Activated CD4-positive, alpha-beta T cell treated with anti-CD3 and anti-CD28 coated beads, Interleukin-2, amount 10 ng/mL, durations not matched to agents 7 days and 5 days (primary cell): ENCODE measurements at regions not wholly inside any gene's neighbourhood (a gene's known extent, or its start where the extent isn't known, plus 50 kb on each side); places are given as distances from the start of the nearest gene placed in this dataset.

Source experiments
- CTCF ChIA-PET: fragments of 350-600 bp; sonication (Branson Sonifier 250); formaldehyde crosslinking; loops from one replicate; lab custom pipeline; 2021; ENCODE audit warnings: antibody characterized with exemption; lab: Charles Lee
- POLR2A ChIA-PET: fragments of 350-600 bp; sonication (Branson Sonifier 250); formaldehyde crosslinking; loops from one replicate; lab custom pipeline; 2021; ENCODE audit warnings: antibody characterized with exemption; lab: Charles Lee
- DNase-seq: peaks from one replicate; pipeline ENCODE4 v3.0.0-alpha.2; 2020
- H3K27ac Mint-ChIP-seq: one replicate; pipeline ENCODE4 v1.8.0; 2021; ENCODE audit warnings: mild to moderate bottlenecking, moderate library complexity, mixed read lengths
- H3K27me3 Mint-ChIP-seq: one replicate; pipeline ENCODE4 v1.8.0; 2021; ENCODE audit warnings: mixed read lengths
- H3K36me3 Mint-ChIP-seq: one replicate; pipeline ENCODE4 v1.8.0; 2021; ENCODE audit warnings: low read depth, mixed read lengths
- H3K4me1 Mint-ChIP-seq: one replicate; pipeline ENCODE4 v1.8.0; 2021; ENCODE audit warnings: mixed read lengths
- H3K4me3 Mint-ChIP-seq: one replicate; pipeline ENCODE4 v1.8.0; 2021; ENCODE audit warnings: mild to moderate bottlenecking, moderate library complexity, mixed read lengths
- H3K9me3 Mint-ChIP-seq: one replicate; pipeline ENCODE4 v1.8.0; 2021; ENCODE audit warnings: mixed read lengths

DNA sequence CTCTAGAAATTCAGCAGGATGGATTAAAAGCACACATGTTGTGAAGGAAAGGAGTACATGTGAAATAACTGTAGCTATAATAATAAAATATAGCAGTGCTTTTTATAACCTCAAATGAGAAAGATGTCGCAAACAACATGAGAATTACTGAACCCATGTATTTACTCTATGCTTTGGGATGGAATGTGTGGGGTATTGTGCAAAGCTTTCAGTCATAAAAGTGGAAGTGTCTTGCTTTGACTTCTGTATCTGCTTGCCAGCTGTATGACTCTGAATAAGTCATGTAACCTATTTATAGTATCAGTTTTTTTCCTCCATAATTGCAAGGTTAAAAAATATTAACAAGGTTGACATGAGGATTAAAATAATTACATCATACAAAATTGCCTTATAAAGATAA, 519.3 kb upstream of the CADM2 start:
- DNase-seq, result no peak
- Mint-ChIP-seq H3K27ac (no peak overlapping the region), H3K36me3 (no peaks in the 10 kb centered on the region), H3K27me3 (no peaks in the 10 kb centered on the region), H3K4me3 (no peak overlapping the region), H3K9me3 (peaks cover 7% of the 10 kb centered on the region), H3K4me1 (no peaks in the 10 kb centered on the region)
- CTCF ChIA-PET, result no interaction called here
- POLR2A ChIA-PET, result no interaction called here

DNA sequence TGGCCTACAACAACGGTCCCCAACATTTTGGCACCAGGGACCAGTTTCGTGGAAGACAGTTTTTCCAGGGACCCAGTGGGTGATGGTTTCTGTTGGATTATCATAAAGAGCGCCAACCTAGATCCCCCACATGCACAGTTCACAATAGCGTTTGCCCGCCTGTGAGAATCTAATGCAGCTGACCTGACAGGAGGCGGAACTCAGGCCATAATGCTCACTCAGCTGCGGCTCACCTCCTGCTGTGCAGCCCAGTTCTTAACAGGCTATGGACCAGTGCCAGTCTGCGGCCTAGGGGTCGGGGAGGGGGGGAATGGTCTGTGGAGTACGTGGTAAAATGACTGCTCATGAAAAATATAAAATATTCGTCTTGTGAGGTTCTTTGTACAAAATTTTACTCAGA, 518.5 kb upstream of the CADM2 start:
- no peaks in the 10 kb centered on the region for H3K36me3 Mint-ChIP-seq

DNA sequence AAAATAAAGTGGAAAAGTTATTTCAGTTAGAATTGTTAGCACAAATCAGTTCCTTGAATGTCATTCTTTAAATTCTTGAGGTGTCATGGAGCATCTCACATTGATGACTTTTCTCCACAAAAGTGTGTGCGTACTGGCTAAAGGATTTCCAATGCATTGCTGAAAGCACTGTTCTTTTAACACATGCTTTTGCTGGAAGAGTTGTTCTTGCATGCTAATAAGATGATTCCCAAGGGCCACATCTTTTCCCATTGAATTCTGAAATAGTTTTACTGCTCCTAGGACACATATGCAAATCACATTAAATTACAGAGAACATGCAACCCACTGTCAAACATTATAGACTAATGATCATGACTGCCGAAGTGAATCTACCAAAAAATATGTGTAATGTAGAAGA, 516.3 kb upstream of the CADM2 start:
- no peak for DNase-seq
- ChIA-PET CTCF (no interaction called here), POLR2A (no interaction called here)
- Mint-ChIP-seq H3K9me3 (peaks cover 13% of the 10 kb centered on the region), H3K4me3 (no peak overlapping the region), H3K27me3 (no peaks in the 10 kb centered on the region), H3K4me1 (no peaks in the 10 kb centered on the region), H3K27ac (no peak overlapping the region), H3K36me3 (no peaks in the 10 kb centered on the region)

More for the DNA sequence above, 518.5 kb upstream of the CADM2 start:
- no peak overlapping the region for H3K27ac Mint-ChIP-seq
- POLR2A ChIA-PET, result no interaction called here
- DNase-seq, result no peak
- H3K4me3 Mint-ChIP-seq, result no peak overlapping the region
- CTCF ChIA-PET, result no interaction called here
- no peaks in the 10 kb centered on the region for H3K4me1 Mint-ChIP-seq
- peaks cover 8% of the 10 kb centered on the region for H3K9me3 Mint-ChIP-seq
- H3K27me3 Mint-ChIP-seq, result no peaks in the 10 kb centered on the region

DNA sequence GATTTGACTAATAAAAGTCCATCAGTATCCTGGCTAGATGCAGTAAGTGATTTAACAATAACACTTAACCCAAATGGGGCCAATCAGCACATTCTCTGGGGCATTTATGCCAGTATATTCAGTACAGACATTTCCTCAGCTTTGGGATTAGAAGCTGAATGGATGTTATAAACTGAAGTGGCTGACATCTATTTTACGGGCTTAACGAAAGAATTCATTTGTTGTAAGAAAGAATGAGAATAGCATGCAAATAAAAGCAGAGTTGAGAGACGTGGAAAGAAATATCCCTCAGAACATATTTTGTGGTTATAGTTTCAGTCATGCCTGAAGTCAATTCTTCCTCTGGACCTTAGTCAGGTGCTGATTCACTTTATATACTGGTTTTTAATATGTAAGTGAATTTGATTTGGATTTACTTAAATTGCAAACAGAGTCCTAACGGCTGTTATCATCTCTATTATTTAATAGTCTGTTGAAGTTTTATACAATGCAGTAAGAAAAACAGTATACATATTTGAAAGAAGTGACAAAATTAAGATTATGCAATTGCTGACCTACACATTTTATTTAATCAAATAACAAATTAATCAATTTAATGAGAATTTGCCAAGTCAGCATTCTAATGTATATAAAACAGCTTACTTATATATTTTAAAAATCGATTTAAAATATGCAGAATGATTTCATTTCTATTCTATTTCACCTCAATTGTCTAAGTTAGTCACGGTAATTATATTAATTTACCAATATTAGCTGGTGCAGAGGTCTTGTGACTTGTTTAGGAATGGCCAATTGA, 513.9 kb upstream of the CADM2 start:
- Mint-ChIP-seq H3K4me1 (no peaks in the 10 kb centered on the region), H3K27me3 (no peaks in the 10 kb centered on the region), H3K27ac (no peak overlapping the region), H3K36me3 (no peaks in the 10 kb centered on the region), H3K9me3 (peaks cover 17% of the 10 kb centered on the region), H3K4me3 (no peak overlapping the region)
- DNase-seq, result no peak
- POLR2A ChIA-PET, result no interaction called here
- CTCF ChIA-PET, result no interaction called here

DNA sequence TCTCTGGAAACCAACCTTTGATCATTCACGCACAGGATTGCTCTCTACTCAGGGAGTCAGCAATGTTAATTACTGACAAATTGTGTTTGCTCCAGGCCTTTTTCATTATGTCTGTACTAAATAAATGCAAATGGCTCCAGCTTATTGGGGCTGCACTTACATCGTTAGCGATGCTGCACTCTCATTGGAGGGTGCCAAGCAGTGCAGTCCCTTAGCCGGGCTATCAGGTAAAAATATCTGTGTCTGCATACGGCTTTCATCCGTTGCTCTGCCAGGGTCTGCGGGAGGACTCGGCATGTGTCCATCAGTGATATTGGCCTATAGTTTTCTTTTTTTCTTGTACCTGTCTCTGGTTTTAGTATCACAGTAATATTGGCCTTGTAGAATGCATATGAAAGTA, 471.5 kb upstream of the CADM2 start:
- CTCF ChIA-PET, result no interaction called here
- Mint-ChIP-seq H3K27ac (no peak overlapping the region), H3K36me3 (no peaks in the 10 kb centered on the region), H3K27me3 (no peaks in the 10 kb centered on the region), H3K4me1 (no peaks in the 10 kb centered on the region), H3K9me3 (peaks cover 9% of the 10 kb centered on the region), H3K4me3 (no peak overlapping the region)
- POLR2A ChIA-PET, result no interaction called here
- DNase-seq, result no peak

DNA sequence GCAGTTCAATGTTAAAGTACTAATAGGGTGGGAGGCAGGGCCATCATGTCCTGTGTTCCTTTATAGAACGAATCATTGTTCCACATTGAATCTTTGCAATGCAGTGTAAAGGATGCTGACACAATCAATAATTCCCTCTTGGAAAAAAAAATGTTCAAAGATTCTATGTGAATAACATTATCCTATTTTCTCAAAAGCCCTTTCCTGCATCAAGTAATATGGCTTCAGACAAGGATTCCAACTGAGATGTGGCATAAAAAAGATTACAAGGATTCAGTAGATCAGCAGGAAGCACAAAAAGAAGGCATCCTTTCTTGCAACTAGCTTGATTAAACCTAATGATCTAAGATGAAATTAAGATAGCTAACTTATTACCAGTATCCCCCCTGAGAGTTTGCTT, 454.0 kb upstream of the CADM2 start:
- Mint-ChIP-seq H3K27me3 (no peaks in the 10 kb centered on the region), H3K4me1 (no peaks in the 10 kb centered on the region), H3K9me3 (peaks cover 13% of the 10 kb centered on the region), H3K4me3 (no peak overlapping the region), H3K36me3 (no peaks in the 10 kb centered on the region), H3K27ac (no peak overlapping the region)
- ChIA-PET CTCF (no interaction called here), POLR2A (no interaction called here)
- no peak for DNase-seq

DNA sequence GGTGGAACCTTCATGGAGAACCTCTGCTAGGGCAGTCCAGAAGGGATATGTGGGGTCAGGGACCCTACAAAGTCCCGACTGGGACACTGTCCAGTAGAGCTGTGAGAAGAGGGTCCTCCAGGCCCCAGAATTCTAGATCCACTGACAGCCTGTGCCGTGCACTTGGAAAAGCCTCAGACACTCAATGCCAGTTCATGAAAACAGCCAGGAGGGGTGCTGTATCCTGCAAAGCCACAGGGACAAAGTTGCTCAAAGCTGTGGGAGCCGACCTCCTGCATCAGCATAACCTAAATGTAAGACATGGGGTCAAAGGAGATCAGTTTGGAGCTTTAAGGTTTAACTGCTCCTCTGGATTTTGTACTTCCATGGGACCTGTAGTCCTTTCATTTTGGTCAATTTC, 448.8 kb upstream of the CADM2 start:
- ChIA-PET CTCF (no interaction called here), POLR2A (no interaction called here)
- H3K4me1 Mint-ChIP-seq, result no peaks in the 10 kb centered on the region
- peaks cover 13% of the 10 kb centered on the region for H3K9me3 Mint-ChIP-seq
- no peak overlapping the region for H3K4me3 Mint-ChIP-seq
- no peak for DNase-seq
- H3K27me3 Mint-ChIP-seq, result no peaks in the 10 kb centered on the region
- no peak overlapping the region for H3K27ac Mint-ChIP-seq
- H3K36me3 Mint-ChIP-seq, result no peaks in the 10 kb centered on the region

DNA sequence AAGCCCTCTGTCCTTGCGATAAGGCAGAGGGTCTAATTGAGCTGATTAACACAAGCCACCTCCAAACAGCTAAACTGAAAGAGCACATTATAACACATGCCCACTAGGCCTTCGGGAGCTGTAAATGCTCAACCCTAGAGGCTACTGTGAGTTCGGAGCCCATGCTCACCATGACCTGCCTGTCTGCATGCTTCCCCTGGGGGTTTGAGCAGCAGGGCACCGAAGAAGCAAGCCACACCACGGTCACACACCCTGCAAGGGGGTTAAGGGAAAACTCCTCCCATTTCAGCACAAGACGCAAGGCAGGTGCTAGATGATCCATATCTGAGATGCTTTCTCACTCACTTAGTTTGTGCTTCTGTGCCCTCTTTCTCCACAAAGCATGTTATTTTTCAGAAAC, 435.9 kb upstream of the CADM2 start:
- Mint-ChIP-seq H3K27ac (no peak overlapping the region), H3K4me3 (no peak overlapping the region), H3K9me3 (peaks cover 9% of the 10 kb centered on the region), H3K27me3 (no peaks in the 10 kb centered on the region), H3K36me3 (no peaks in the 10 kb centered on the region), H3K4me1 (no peaks in the 10 kb centered on the region)
- CTCF ChIA-PET, result no interaction called here
- DNase-seq, result no peak
- POLR2A ChIA-PET, result no interaction called here

DNA sequence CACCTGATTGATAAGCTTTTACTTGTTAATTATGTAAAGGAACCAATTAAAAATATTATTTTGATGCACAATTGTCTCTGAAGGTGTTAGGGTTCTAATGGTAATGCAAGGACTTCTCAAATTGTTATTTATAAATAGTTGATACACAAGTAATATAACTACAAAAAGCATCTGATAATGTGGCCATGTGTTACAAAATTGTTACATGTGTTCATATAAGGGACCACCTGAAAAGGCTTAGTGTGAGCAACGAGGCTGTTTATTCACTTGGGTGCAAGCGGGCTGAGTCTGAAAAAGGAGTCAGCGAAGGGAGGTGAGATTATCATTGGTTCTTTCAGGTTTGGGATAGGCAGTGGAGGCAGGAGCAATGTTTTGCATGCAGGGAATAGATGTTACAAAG, 421.9 kb upstream of the CADM2 start:
- CTCF ChIA-PET, result no interaction called here
- Mint-ChIP-seq H3K9me3 (peaks cover 16% of the 10 kb centered on the region), H3K4me3 (no peak overlapping the region), H3K36me3 (no peaks in the 10 kb centered on the region), H3K27me3 (no peaks in the 10 kb centered on the region), H3K27ac (no peak overlapping the region), H3K4me1 (no peaks in the 10 kb centered on the region)
- no peak for DNase-seq
- POLR2A ChIA-PET, result no interaction called here

DNA sequence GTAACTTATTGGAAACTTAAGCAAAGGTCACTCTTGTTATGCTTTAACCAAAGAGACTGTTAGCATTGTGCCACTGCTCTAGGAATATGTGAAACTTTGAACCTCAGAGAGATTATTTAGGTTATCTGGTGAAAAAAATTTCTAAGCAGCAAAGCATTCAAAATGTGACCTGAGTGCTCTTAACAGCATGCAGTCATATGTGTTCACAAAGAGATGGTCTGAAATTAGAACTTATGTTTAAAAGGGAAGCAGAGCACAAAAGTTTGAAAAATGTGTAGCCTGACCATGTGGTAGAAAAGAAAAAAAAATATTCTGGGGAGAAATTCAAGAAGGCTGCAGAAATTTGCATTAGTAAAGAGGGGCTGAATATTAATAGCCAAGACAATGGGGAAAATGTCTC, 420.2 kb upstream of the CADM2 start:
- CTCF ChIA-PET, result no interaction called here

DNA sequence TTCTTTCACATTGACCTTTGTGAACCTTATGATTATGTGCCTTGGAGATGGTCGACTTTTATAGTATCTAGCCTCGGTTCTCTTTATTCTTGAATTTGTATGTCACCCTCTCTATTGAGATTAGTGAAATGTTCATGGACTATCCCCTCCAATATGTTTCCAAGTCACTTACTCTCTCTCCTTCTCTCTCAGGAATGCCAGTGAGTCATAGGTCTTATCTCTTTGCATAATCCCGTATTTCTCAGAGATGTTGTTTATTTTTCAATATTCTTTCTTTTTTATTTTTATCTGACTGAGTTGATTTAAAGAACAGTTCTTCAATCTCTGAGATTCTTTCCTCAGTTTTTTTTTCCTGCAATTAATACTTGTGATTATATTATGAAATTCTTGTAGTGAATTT, 411.6 kb upstream of the CADM2 start:
- ChIA-PET POLR2A (no interaction called here), CTCF (no interaction called here)
- DNase-seq, result no peak
- Mint-ChIP-seq H3K27me3 (no peaks in the 10 kb centered on the region), H3K4me3 (no peak overlapping the region), H3K4me1 (no peaks in the 10 kb centered on the region), H3K36me3 (no peaks in the 10 kb centered on the region), H3K9me3 (no peaks in the 10 kb centered on the region), H3K27ac (no peak overlapping the region)

More for the DNA sequence above, 420.2 kb upstream of the CADM2 start:
- Mint-ChIP-seq H3K4me1 (no peaks in the 10 kb centered on the region), H3K27ac (no peak overlapping the region), H3K4me3 (no peak overlapping the region), H3K9me3 (peaks cover 16% of the 10 kb centered on the region), H3K36me3 (no peaks in the 10 kb centered on the region), H3K27me3 (no peaks in the 10 kb centered on the region)
- no peak for DNase-seq
- POLR2A ChIA-PET, result no interaction called here

DNA sequence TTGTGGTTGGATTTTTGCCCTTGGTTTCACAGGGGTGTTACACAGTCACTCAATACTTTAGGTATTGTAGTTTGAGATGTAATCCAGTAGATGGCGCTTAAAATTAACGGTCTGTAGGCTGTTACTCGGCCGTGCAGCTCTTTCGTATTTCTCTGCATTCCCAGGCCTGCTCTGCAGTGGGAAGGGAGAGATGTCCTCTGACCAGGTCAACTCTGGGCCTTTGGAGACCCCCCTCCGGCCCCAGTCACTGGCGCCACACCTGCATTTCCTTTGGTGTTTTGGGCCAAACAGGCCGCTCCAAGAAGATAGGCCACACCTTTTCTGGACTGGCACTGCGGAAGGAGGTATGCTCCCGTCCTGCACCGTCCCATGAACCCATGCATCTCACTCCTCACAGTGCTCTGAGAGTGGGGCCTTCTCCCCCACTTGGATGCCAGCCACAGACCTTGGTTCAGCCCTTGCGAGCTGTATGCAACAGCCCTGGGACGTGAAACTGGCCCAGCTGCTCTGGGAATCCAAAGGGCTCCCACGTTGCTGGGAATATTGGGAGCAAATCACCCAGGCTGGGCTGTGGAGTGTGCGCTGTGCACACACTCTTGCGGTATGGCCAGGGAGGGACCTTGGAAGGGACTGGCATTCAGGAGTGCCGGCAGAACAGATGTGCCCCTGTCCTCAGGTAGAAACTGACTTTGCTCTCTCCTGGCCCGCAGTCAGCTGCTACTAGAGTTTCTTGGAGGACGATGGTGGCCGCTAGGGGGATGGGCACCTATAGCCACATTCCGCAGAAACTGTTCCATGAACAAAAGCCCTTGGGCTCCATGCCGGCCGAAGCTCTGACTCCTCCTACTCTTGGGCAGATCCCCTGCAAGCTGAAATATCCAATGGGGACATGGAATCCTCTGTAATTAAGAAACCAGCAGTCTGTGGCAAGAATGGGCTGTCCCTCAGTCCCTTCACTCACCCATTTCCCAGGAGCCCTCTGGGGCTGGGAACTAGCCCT, 410.5 kb upstream of the CADM2 start:
- ChIA-PET CTCF (no interaction called here), POLR2A (no interaction called here)
- no peaks in the 10 kb centered on the region for H3K4me1 Mint-ChIP-seq

DNA sequence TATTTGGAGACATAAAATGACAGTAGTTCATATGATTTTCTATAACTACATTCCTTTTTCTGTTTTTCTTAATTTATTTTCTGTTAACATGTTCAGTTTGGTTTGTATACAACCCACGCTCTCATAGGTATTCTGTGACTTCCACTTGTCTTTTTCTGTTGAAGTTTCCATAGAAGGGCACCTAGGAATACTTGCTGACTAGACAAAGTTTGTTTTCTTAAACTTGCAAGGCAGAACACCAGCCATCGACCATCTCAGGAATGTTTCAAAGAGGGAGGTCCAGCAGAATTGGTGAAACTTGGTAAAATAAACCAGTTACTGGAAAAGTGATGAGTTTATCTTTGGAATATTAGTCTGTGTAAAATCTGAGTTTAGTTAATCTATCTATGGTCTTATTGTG, 403.2 kb upstream of the CADM2 start:
- Mint-ChIP-seq H3K27me3 (no peaks in the 10 kb centered on the region), H3K27ac (no peak overlapping the region), H3K4me3 (no peak overlapping the region), H3K4me1 (no peaks in the 10 kb centered on the region), H3K9me3 (no peaks in the 10 kb centered on the region), H3K36me3 (no peaks in the 10 kb centered on the region)
- ChIA-PET CTCF (no interaction called here), POLR2A (no interaction called here)
- no peak for DNase-seq

More for the DNA sequence above, 410.5 kb upstream of the CADM2 start:
- Mint-ChIP-seq H3K4me3 (no peak overlapping the region), H3K27me3 (no peaks in the 10 kb centered on the region), H3K27ac (no peak overlapping the region), H3K36me3 (no peaks in the 10 kb centered on the region), H3K9me3 (no peaks in the 10 kb centered on the region)
- DNase-seq, result no peak
